ENCODE measurements at regions not wholly inside any gene's neighbourhood (a gene's known extent, or its start where the extent isn't known, plus 50 kb on each side); places are given as distances from the start of the nearest gene placed in this dataset.

DNA sequence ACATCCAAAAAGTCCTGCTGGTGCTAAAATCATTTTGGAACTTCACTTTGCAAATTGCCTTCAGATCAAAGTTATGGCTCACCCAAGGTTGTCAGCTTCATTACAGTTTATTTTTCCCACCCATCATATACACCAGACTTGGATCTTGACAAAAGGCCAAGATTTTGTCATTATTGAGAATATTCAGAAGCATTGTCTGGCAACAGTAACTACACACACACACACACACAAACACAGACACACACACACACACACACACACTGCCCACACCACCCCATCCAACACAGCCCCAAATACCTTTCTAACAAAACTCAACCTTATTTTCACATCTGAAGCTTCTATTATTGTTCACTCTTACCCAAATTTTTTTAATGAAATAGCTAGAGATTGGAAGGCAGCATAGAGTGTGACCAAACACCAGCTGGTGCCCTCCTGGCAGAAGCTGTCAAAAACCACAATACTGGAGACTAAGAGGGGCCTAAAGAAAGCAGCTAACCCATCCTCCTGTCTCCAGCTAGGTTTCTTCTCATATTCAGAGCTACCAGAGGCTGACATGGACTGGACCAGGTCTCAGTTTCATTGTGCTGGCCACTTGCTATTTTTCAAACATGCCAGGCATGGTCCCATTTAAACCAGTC is 139.1 kb upstream of the ZC3H11B start:
- Histone ChIP-seq H3K36me3 (no peaks in the 10 kb centered on the region), H3K27ac (no peak overlapping the region), H3K4me3 (no peak overlapping the region), H3K9me3 (no peaks in the 10 kb centered on the region), H3K27me3 (replicated peaks in 1 of 7) (no peaks in the 10 kb centered on the region), H3K4me1 (peaks cover 0 to under 1% (median 0%) of the 10 kb centered on the region in 6 donors)
- no peak for DNase-seq
- intact Hi-C loops (cut with DNase I; ENCODE audit: low total_unique reads): no loop called here
- TF ChIP-seq, protein P1, sequence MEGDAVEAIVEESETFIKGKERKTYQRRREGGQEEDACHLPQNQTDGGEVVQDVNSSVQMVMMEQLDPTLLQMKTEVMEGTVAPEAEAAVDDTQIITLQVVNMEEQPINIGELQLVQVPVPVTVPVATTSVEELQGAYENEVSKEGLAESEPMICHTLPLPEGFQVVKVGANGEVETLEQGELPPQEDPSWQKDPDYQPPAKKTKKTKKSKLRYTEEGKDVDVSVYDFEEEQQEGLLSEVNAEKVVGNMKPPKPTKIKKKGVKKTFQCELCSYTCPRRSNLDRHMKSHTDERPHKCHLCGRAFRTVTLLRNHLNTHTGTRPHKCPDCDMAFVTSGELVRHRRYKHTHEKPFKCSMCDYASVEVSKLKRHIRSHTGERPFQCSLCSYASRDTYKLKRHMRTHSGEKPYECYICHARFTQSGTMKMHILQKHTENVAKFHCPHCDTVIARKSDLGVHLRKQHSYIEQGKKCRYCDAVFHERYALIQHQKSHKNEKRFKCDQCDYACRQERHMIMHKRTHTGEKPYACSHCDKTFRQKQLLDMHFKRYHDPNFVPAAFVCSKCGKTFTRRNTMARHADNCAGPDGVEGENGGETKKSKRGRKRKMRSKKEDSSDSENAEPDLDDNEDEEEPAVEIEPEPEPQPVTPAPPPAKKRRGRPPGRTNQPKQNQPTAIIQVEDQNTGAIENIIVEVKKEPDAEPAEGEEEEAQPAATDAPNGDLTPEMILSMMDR (IDR thresholded peaks at IDR 0.05 in 8 of 11, conservative IDR thresholded peaks at IDR 0.05 in 3 of 11): no peak
- TF ChIP-seq POLR2A (IDR thresholded peaks at IDR 0.05) (no peak), POLR2AphosphoS5 (IDR thresholded peaks at IDR 0.05) (no peak)

DNA sequence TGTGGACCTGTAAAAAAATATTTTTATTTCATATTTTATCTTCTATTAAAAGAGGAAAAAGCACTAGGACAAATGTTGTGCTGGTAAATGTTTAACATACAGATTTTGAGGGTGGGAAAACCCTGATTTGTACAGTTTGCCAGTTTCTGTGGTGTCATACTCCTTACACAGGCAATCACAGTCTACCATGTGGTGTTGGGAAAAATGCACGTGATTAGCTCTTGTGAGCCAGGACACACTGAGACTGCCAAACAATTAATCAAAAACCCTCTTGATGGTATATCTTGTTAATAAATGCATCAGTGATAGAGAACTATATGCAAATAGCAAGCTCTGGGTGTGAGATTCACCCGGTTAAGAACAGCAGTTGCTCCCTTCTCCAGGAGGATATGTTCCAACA is 136.5 kb upstream of the ZC3H11B start:
- no peak for TF ChIP-seq POLR2A (IDR thresholded peaks at IDR 0.05)
- TF ChIP-seq, protein P1 (IDR thresholded peaks at IDR 0.05 in 8 of 11, conservative IDR thresholded peaks at IDR 0.05 in 3 of 11): no peak
- H3K4me3 ChIP-seq: no peak overlapping the region
- WGBS, 5 donors: 42 to 79% (median 43%) methylated on average over 2 of the region's 2 CpGs
- no peaks in the 10 kb centered on the region for H3K27me3 ChIP-seq (replicated peaks in 1 of 7)
- no peak overlapping the region for H3K27ac ChIP-seq
- intact Hi-C loops (cut with DNase I; ENCODE audit: low total_unique reads): no loop called here
- H3K9me3 ChIP-seq: no peaks in the 10 kb centered on the region
- H3K4me1 ChIP-seq: no peaks in the 10 kb centered on the region
- no peak for DNase-seq
- no peaks in the 10 kb centered on the region for H3K36me3 ChIP-seq

DNA sequence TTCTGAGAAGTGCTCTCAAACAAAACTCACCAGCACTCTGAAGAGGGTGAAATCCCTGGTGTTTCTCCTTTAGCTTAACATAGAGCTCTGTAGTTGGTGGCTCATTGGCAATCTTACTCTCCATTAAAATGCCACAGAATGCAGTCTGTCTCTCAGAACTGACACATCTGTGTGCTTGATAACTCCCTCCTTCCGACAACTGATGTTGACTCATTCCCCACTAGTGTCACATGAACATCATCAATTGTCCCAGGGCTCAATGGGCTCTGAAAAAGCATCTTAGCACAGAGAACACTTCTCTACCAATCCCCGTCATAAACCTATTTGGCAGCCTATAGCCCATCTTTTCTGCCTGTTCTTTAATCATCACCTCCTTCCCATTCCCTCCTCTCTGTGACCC is 133.2 kb upstream of the ZC3H11B start:
- TF ChIP-seq POLR2A (IDR thresholded peaks at IDR 0.05) (no peak), POLR2AphosphoS5 (IDR thresholded peaks at IDR 0.05) (no peak)
- TF ChIP-seq, protein P1 (IDR thresholded peaks at IDR 0.05 in 8 of 11, conservative IDR thresholded peaks at IDR 0.05 in 3 of 11): no peak
- 92 to 97% (median 94%) methylated on average over 2 of the region's 2 CpGs for WGBS, 5 donors
- Histone ChIP-seq H3K27ac (no peak overlapping the region), H3K36me3 (no peaks in the 10 kb centered on the region), H3K9me3 (no peaks in the 10 kb centered on the region), H3K4me3 (no peak overlapping the region), H3K27me3 (replicated peaks in 1 of 7) (no peaks in the 10 kb centered on the region), H3K4me1 (no peaks in the 10 kb centered on the region)
- intact Hi-C loops (cut with DNase I; ENCODE audit: low total_unique reads): no loop called here
- no peak for DNase-seq

DNA sequence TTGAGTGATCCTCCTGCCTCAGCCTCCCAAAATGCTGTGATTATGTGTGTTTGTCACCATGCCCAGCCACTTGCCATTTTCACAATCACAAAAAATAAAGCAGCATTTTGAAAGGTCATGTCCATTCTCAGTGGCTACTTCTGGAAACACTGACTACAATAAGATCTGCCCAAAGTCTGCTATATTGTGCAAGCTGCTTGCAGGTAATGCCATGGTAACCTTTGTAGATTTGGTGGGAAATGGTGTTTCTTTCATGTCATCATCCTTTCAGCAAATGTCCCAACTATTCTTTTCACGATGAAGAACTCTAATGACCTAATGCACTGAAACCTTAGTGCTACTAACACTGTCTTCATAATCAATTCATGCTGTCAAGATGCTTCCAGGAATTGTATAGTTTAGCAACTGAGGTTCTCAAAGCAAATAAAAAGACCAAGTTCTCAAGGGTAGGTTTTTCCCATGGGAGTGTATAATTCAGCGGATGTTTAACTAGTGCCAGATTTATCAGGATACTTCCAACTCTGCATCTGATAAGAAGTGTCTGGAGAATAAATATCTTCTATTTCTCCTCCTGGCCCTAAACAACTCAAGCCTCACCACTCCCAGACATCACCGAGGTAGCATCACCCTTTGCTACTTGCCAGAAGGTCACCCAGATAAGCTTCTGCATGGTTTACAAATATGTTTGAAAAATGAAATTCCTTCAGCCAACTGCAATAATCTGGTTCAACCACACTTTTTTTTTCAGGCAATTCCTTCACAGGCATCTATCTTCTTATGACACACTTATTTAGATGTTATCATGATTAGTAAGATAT is 132.0 kb upstream of the ZC3H11B start:
- Histone ChIP-seq H3K4me3 (no peak overlapping the region), H3K4me1 (no peaks in the 10 kb centered on the region), H3K27ac (no peak overlapping the region), H3K27me3 (replicated peaks in 1 of 7) (no peaks in the 10 kb centered on the region), H3K9me3 (no peaks in the 10 kb centered on the region), H3K36me3 (no peaks in the 10 kb centered on the region)
- 21 to 29% (median 26%) methylated on average over 3 of the region's 3 CpGs for WGBS, 5 donors
- intact Hi-C loops (cut with DNase I; ENCODE audit: low total_unique reads): no loop called here
- DNase-seq: no peak
- TF ChIP-seq, protein P1 (IDR thresholded peaks at IDR 0.05 in 8 of 11, conservative IDR thresholded peaks at IDR 0.05 in 3 of 11): no peak
- TF ChIP-seq POLR2AphosphoS5 (IDR thresholded peaks at IDR 0.05) (no peak), POLR2A (IDR thresholded peaks at IDR 0.05) (no peak)
